Right ventricle myocardium inferior (tissue), 1 donor: ENCODE measurements at regions not wholly inside any gene's neighbourhood (a gene's known extent, or its start where the extent isn't known, plus 50 kb on each side); places are given as distances from the start of the nearest gene placed in this dataset.

ENCODE experiments used
- ATAC-seq: fragments of 200-7000 bp; cut with Tn5 transposase; one replicate; pipeline ENCODE4 v1.9.1; 2020; ENCODE audit warnings: mild to moderate bottlenecking, moderate library complexity
- DNase-seq: peaks from one replicate; pipeline ENCODE4 v3.0.0; 2021; ENCODE audit errors: missing footprints
- intact Hi-C: fragments of 100-400 bp; cut with DNase I; formaldehyde crosslinking; loops from one replicate; pipeline ENCODE4 v1.11.0; 2022
- donor health status: DM: no; HTN: yes; CAD: no; lungs with severe emphysema.

- intact Hi-C loops = no loop called here
- DNase-seq (no peak), ATAC-seq (no peak)
Measured at GRCh38 chr4:20486433-20486832, 213.8 kb upstream of the PACRGL start.

- ATAC-seq (no peak), DNase-seq (no peak)
- intact Hi-C loops = no loop called here
Measured at GRCh38 chr4:20487446-20487845, 212.8 kb upstream of the PACRGL start.

GRCh38 chr4:20487852-20488251 is 212.4 kb upstream of the PACRGL start:
- intact Hi-C loops = no loop called here
- DNase-seq (no peak), ATAC-seq (no peak)

GRCh38 chr4:20490734-20491133 is 209.5 kb upstream of the PACRGL start:
- intact Hi-C loops = no loop called here
- ATAC-seq = no peak
- DNase-seq = no peak

GRCh38 chr4:20493761-20494353 is 206.4 kb upstream of the PACRGL start:
- intact Hi-C loops = no loop called here
- no peak for ATAC-seq

GRCh38 chr4:20496068-20496467 is 204.2 kb upstream of the PACRGL start:
- no peak for ATAC-seq
- intact Hi-C loops = no loop called here
- DNase-seq = no peak

More at GRCh38 chr4:20493761-20494353, 206.4 kb upstream of the PACRGL start:
- DNase-seq = no peak

GRCh38 chr4:20504146-20504545 is 196.1 kb upstream of the PACRGL start:
- DNase-seq = no peak
- intact Hi-C loops = no loop called here
- ATAC-seq = no peak

GRCh38 chr4:20505927-20506326 is 194.3 kb upstream of the PACRGL start:
- no peak for DNase-seq
- intact Hi-C loops = no loop called here
- no peak for ATAC-seq

- DNase-seq (no peak), ATAC-seq (no peak)
- intact Hi-C loops = no loop called here
Measured at GRCh38 chr4:20506827-20507226, 193.4 kb upstream of the PACRGL start.

- DNase-seq (no peak), ATAC-seq (no peak)
- intact Hi-C loops = no loop called here
Measured at GRCh38 chr4:20509315-20509714, 190.9 kb upstream of the PACRGL start.

- no peak for DNase-seq
- intact Hi-C loops = no loop called here
- no peak for ATAC-seq
Measured at GRCh38 chr4:20512033-20512792, 188.0 kb upstream of the PACRGL start.

- no peak for ATAC-seq
- DNase-seq = no peak
- intact Hi-C loops = no loop called here
Measured at GRCh38 chr4:20512985-20513384, 187.3 kb upstream of the PACRGL start.

GRCh38 chr4:20520901-20521300 is 179.4 kb upstream of the PACRGL start:
- intact Hi-C loops = no loop called here

GRCh38 chr4:20528508-20528907 is 171.8 kb upstream of the PACRGL start:
- DNase-seq (no peak), ATAC-seq (no peak)
- intact Hi-C loops = no loop called here

More at GRCh38 chr4:20520901-20521300, 179.4 kb upstream of the PACRGL start:
- ATAC-seq = no peak
- no peak for DNase-seq

- DNase-seq = no peak
- no peak for ATAC-seq
- intact Hi-C loops = no loop called here
Measured at GRCh38 chr4:20529691-20530090, 170.6 kb upstream of the PACRGL start.

- DNase-seq (no peak), ATAC-seq (no peak)
- intact Hi-C loops = no loop called here
Measured at GRCh38 chr4:20532116-20532790, 168.0 kb upstream of the PACRGL start.

GRCh38 chr4:20532871-20533870 is 167.1 kb upstream of the PACRGL start:
- ATAC-seq = no peak
- intact Hi-C loops = no loop called here
- DNase-seq = no peak

GRCh38 chr4:20538905-20539304 is 161.4 kb upstream of the PACRGL start:
- intact Hi-C loops = no loop called here
- no peak for DNase-seq
- ATAC-seq = no peak

GRCh38 chr4:20543131-20543530 is 157.1 kb upstream of the PACRGL start:
- intact Hi-C loops = no loop called here
- DNase-seq (no peak), ATAC-seq (no peak)
